BLaER1 (cell line): ENCODE measurements at regions not wholly inside any gene's neighbourhood (a gene's known extent, or its start where the extent isn't known, plus 50 kb on each side); places are given as distances from the start of the nearest gene placed in this dataset.

Source experiments
- H3K27ac ChIP-seq: shearing (Covaris generic); formaldehyde crosslinking; 2 replicates; pipeline ENCODE4 v1.8.1; 2022
- H3K27me3 ChIP-seq: shearing (Covaris generic); formaldehyde crosslinking; 2 replicates; pipeline ENCODE4 v1.8.1; 2022
- H3K36me3 ChIP-seq: shearing (Covaris generic); formaldehyde crosslinking; 2 replicates; pipeline ENCODE4 v1.8.1; 2022
- H3K4me1 ChIP-seq: shearing (Covaris generic); formaldehyde crosslinking; 2 replicates; pipeline ENCODE4 v1.8.1; 2022
- H3K4me2 ChIP-seq: shearing (Covaris generic); formaldehyde crosslinking; 2 replicates; pipeline ENCODE4 v1.8.1; 2022
- H3K4me3 ChIP-seq: shearing (Covaris generic); formaldehyde crosslinking; 2 replicates; pipeline ENCODE4 v1.8.1; 2022
- H3K9ac ChIP-seq: shearing (Covaris generic); formaldehyde crosslinking; 2 replicates; pipeline ENCODE4 v1.8.1; 2022
- H3K9me3 ChIP-seq: shearing (Covaris generic); formaldehyde crosslinking; 2 replicates; pipeline ENCODE4 v1.8.1; 2022
- H4K20me1 ChIP-seq: shearing (Covaris generic); formaldehyde crosslinking; 2 replicates; pipeline ENCODE4 v1.8.1; 2022
- Cebpa-rat ChIP-seq: shearing (Covaris generic); IDR thresholded peaks from 2 replicates; pipeline ENCODE4 v1.8.1; 2022

DNA sequence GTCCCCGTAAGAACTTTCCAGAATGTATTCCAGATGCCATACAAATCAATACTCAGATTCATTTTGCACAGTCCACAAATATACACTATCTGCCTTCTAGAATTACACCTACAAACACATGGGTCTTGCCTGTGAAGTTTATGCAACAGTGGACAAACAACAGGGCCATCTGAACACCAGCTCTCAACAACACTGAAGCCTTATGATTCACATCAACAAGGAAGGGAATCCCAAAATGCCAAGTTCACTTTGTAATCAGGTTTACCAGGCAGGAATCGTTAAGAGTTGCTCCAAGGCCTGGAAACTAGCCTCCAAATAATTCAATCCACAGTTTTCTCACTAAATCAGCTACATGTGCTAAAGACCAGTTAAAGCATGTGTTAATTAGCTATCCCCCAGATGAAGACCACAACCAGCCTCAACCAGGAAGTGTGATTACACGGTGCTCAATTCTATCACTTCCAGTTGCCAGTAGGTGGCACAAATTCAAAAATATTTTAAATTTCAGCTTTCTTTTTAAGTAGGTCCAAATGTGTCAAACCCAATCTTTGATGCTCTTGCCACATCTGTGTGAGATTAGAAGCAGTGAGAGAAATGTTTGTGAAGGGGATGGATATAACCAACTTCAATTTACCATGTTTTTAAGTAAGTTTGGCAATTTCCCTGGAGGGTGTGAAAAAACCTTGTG, 139.1 kb upstream of the BDNF start:
- Histone ChIP-seq H3K36me3 (no peaks in the 10 kb centered on the region), H3K9ac (no peak overlapping the region), H3K4me2 (no peak overlapping the region), H3K27me3 (no peaks in the 10 kb centered on the region), H3K4me3 (no peak overlapping the region), H3K9me3 (no peaks in the 10 kb centered on the region), H3K4me1 (no peaks in the 10 kb centered on the region), H3K27ac (no peak overlapping the region), H4K20me1 (no peaks in the 10 kb centered on the region)
- no peak for TF ChIP-seq Cebpa-rat

DNA sequence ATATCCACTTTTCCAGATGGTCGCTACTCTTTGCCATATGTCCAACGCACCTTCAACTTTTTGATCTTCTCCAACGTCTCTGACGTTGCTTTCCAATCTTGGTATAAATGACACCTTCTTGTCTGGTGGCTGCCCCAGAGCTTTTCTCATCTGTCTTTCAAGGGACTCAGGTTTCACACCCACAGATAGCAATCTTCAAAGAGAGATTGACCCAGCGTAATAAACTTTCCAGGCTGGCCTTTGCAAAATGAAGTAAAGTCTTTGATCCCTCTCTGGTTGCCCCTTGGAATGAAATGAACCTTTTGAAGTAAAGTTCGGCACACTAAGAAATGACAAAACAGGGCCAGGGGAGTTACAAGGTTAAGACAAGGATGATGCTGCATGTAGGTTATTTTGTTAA, 138.4 kb upstream of the BDNF start:
- Histone ChIP-seq H3K36me3 (no peaks in the 10 kb centered on the region), H3K9me3 (no peaks in the 10 kb centered on the region), H3K4me1 (no peaks in the 10 kb centered on the region), H3K9ac (no peak overlapping the region), H3K4me2 (no peak overlapping the region), H3K27me3 (no peaks in the 10 kb centered on the region), H3K27ac (no peak overlapping the region), H4K20me1 (no peaks in the 10 kb centered on the region), H3K4me3 (no peak overlapping the region)
- TF ChIP-seq Cebpa-rat, result no peak

DNA sequence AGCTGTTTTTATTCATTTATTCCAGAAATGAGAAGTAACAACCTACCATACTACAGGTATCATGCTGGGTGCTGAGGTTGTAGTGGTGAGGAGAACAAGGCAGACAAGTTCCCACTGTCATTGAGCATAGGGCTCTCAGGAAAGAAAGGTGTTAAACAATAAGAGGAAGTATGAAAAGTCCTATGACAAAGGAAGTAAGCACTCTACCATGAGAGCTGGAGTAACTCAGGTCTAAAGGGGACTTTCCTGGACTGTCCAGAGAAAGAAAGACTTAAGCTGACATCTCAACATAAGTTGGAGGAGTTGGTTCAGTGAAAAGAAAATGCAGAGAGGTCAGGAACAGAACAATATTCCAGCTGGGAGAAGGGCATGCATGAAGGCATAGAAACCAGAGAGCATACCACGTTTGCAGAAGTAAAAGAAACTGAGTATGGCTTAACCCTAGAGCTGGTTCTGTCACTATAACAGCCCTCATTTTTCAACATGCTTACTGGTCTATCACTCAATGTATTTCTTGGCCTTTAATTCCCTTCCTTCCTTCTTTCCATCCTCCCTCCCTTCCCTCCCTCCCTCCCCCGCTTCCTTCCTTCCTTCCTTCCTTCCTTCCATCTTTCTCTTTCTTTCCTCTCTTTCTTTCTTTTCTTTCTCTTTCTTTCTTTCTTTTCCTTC, 137.8 kb upstream of the BDNF start:
- H3K27me3 ChIP-seq, result no peaks in the 10 kb centered on the region
- H4K20me1 ChIP-seq, result no peaks in the 10 kb centered on the region
- H3K4me3 ChIP-seq, result no peak overlapping the region
- H3K27ac ChIP-seq, result no peak overlapping the region
- no peaks in the 10 kb centered on the region for H3K36me3 ChIP-seq
- H3K4me1 ChIP-seq, result no peaks in the 10 kb centered on the region
- no peak for TF ChIP-seq Cebpa-rat
- no peak overlapping the region for H3K4me2 ChIP-seq
- no peaks in the 10 kb centered on the region for H3K9me3 ChIP-seq
- H3K9ac ChIP-seq, result no peak overlapping the region

DNA sequence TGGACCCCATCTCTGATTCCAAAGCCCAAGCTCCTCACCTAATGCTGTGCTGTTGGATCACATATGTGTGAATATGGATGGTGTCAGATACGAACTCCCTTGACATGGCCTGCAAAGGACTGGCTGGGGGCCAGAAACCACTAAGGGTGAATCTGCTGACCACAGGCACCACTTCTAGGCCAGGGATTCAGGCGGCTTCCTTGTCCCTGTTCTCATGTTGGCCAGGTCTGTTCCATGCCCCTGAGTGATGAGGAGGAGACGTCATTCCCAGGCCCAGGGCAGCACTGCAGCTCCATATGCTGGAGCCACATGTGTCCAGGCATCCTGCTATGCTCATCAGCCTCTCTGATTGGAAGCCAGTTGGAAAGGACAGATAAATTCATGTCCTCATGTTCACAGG, 130.0 kb upstream of the BDNF start:
- TF ChIP-seq Cebpa-rat, result no peak
- H3K27ac ChIP-seq, result no peak overlapping the region

DNA sequence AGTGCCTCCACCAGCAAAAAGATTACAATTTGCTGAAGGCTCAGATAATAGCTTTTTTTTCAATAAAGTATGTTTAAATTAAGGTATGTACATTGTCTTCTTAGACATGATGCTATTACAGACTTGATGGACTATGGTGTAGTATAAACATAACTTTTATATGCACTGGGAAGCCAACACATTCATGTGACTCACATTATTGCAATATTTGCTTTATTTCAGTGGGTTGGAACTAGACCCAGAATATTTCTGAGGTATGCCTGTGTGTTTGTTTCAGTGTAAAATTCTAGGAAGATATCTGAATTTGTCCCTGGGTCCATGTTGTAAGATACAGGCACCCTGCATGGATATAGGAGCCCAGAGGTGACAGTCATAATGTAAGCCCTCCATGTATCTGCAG, 120.0 kb upstream of the BDNF start:
- H3K36me3 ChIP-seq, result no peaks in the 10 kb centered on the region
- no peak overlapping the region for H3K4me3 ChIP-seq
- no peak overlapping the region for H3K9ac ChIP-seq
- no peaks in the 10 kb centered on the region for H3K9me3 ChIP-seq
- H3K27ac ChIP-seq, result no peak overlapping the region
- no peaks in the 10 kb centered on the region for H3K27me3 ChIP-seq
- H4K20me1 ChIP-seq, result no peaks in the 10 kb centered on the region
- no peak overlapping the region for H3K4me2 ChIP-seq
- TF ChIP-seq Cebpa-rat, result no peak
- no peaks in the 10 kb centered on the region for H3K4me1 ChIP-seq

More for the DNA sequence above, 130.0 kb upstream of the BDNF start:
- Histone ChIP-seq H3K4me3 (no peak overlapping the region), H4K20me1 (no peaks in the 10 kb centered on the region), H3K36me3 (no peaks in the 10 kb centered on the region), H3K9me3 (no peaks in the 10 kb centered on the region), H3K27me3 (no peaks in the 10 kb centered on the region), H3K4me2 (no peak overlapping the region), H3K9ac (no peak overlapping the region), H3K4me1 (no peaks in the 10 kb centered on the region)

DNA sequence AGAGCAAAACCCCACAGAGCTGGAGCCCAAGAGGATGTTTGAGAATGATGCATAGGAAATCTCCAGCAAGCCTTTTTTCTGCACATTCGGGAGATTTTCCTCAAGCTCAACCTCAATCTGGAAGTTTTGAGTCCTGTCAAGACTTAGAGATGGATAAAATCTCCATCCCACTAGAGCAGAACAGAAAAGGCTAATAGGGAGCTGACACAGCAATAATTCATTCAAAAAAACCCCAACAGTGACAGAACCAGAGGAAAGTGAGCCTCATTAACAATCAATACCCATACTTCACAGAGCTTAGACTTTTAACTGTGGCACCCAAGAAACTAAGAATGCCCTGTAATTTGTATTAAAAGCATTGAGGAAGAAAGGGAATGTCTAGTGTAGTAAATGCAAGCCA, 115.9 kb upstream of the BDNF start:
- Histone ChIP-seq H3K4me2 (no peak overlapping the region), H3K9ac (no peak overlapping the region), H3K4me1 (no peaks in the 10 kb centered on the region), H3K36me3 (no peaks in the 10 kb centered on the region), H3K4me3 (no peak overlapping the region), H3K27ac (no peak overlapping the region), H4K20me1 (no peaks in the 10 kb centered on the region), H3K9me3 (no peaks in the 10 kb centered on the region), H3K27me3 (no peaks in the 10 kb centered on the region)
- no peak for TF ChIP-seq Cebpa-rat

DNA sequence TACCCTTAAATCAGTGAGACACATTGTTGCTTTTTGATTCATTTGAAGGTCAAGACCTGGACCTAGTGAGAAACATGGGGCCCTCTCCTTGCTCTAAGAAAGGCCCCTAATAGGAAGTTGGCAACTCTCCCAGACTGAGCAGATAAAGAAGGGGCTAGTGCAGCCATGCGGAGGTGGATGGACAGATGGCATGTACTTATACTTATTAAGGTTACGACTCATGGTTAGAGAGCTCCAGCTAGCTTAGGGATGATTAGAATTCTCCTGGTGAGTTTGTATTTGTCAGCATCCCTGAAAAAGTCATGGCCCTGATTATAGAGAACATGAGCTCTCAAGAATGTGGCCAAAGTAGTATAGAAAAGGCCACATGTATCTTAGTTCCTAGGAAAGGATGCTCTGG, 112.1 kb upstream of the BDNF start:
- Histone ChIP-seq H3K4me3 (no peak overlapping the region), H3K36me3 (no peaks in the 10 kb centered on the region), H3K9ac (no peak overlapping the region), H3K4me1 (no peaks in the 10 kb centered on the region), H3K4me2 (no peak overlapping the region), H3K27ac (no peak overlapping the region), H3K9me3 (no peaks in the 10 kb centered on the region), H3K27me3 (no peaks in the 10 kb centered on the region), H4K20me1 (no peaks in the 10 kb centered on the region)
- TF ChIP-seq Cebpa-rat, result no peak

DNA sequence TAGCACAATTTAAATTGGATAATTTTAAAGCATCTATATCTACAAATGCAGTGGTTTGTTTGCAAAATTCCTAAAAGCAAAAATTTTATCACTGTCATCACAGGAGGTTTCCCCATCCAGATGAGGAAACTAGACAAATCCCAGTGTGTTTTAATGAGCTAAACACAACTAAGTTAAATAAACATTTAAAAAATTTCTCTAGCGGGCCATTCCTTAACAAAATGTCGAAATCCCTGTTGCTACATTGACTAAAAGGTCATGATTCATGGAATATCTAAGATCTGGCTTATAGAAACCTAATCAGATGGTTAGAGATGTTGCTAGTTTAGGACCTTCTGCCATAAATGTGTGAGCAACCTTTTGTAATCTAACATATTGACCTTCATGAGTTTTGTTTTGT, 107.3 kb upstream of the BDNF start:
- Histone ChIP-seq H3K9ac (no peak overlapping the region), H3K27me3 (no peaks in the 10 kb centered on the region), H3K4me3 (no peak overlapping the region), H3K36me3 (no peaks in the 10 kb centered on the region), H4K20me1 (no peaks in the 10 kb centered on the region), H3K9me3 (no peaks in the 10 kb centered on the region), H3K4me1 (no peaks in the 10 kb centered on the region), H3K27ac (no peak overlapping the region), H3K4me2 (no peak overlapping the region)
- no peak for TF ChIP-seq Cebpa-rat

DNA sequence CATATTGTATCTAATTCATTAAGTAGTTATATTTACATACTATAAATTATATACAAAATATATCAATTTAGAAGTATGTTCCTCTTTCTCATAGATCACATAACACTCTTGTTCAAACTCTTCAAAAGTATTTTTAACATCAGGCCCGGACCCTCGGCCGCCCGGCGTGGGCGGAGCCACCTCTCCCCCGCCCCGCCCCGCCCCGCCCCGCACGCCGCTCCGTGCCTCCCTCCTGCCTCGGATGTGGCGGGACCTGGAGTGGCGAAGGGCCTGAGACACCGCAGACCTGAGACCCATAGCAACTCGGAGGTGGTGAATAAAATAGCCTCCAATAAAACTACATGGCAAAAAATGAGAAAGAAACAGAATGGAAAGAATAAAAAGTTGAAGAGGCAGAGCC, 105.9 kb upstream of the BDNF start:
- Histone ChIP-seq H3K9ac (no peak overlapping the region), H3K36me3 (no peaks in the 10 kb centered on the region), H3K9me3 (no peaks in the 10 kb centered on the region), H3K4me2 (no peak overlapping the region), H3K4me1 (no peaks in the 10 kb centered on the region), H3K27ac (no peak overlapping the region), H3K27me3 (no peaks in the 10 kb centered on the region), H3K4me3 (no peak overlapping the region), H4K20me1 (no peaks in the 10 kb centered on the region)
- no peak for TF ChIP-seq Cebpa-rat

DNA sequence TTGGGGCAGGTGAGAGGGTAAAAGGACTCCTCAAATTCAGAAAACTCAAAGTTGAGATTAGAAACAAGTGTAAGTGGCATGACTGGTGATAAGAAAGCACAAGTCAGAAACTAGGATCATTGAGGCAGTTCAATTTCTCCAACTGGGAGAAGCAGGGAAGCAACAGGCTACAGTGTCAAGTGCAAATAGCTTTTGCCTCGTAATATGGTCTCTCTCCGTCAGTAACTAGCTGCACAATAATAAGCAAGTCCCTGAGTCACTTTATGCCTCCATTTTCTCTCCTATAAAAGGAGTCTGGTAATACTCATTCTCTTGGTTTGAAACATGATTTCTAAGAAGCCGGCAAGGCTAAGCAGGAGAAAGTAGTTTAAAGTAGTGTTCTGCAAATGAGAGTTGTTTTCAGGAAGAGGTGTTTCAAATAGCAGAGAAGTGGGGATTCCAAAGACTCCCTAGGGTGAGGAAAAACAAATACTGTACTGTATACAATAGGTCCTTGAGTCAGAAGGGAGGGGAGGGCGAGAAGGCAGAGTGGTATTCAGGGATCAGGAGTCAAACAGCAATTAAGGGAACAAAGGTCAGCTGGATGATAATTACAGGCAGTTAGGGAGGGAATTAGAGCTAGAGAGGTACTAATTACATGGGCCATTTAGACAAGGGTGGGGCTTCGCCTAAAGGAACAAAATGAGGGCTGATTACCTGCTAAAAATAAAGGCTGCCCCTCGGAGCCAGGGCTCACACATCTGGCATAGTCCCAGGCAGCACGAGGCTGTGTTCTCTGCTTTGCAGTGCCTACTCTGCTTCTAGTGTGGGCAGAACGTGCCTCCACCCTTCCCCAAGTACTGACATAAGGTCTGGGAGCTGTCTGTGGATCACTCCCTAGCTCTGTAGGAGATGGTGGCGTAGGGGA, 96.0 kb upstream of the BDNF start:
- Histone ChIP-seq H3K4me1 (no peaks in the 10 kb centered on the region), H3K36me3 (no peaks in the 10 kb centered on the region), H3K27ac (no peak overlapping the region), H3K4me3 (no peak overlapping the region), H3K9me3 (no peaks in the 10 kb centered on the region), H4K20me1 (no peaks in the 10 kb centered on the region), H3K9ac (no peak overlapping the region), H3K4me2 (no peak overlapping the region), H3K27me3 (no peaks in the 10 kb centered on the region)
- no peak for TF ChIP-seq Cebpa-rat
